ENCODE measurements at regions not wholly inside any gene's neighbourhood (a gene's known extent, or its start where the extent isn't known, plus 50 kb on each side); places are given as distances from the start of the nearest gene placed in this dataset.

GRCh38 chr15:69790632-69791031 lies 307.1 kb downstream of the TLE3 start:
- TF ChIP-seq ATF1 (CRISPR knock-in tag; IDR thresholded peaks at IDR 0.05) (no peak), GRHL2 (CRISPR knock-in tag; IDR thresholded peaks at IDR 0.05; ENCODE audit: insufficient replicate concordance, severe bottlenecking) (no peak), AR (CRISPR knock-in tag; IDR thresholded peaks at IDR 0.05) (no peak), JAZF1 (CRISPR knock-in tag; IDR thresholded peaks at IDR 0.05) (no peak)
- ATAC-seq, result no peak
- H3K4me1 Mint-ChIP-seq, result peaks cover 10% of the 10 kb centered on the region
- no peak overlapping the region for H3K27ac Mint-ChIP-seq
- H3K9me3 Mint-ChIP-seq, result peaks cover 8% of the 10 kb centered on the region
- H3K4me3 Mint-ChIP-seq, result no peak overlapping the region
- POLR2A ChIA-PET, result no interaction called here
- H3K36me3 Mint-ChIP-seq, result no peaks in the 10 kb centered on the region
- H3K27me3 Mint-ChIP-seq (ENCODE audit: low read depth), result no peaks in the 10 kb centered on the region; the same call in 1 of the 2 replicates
- CTCF ChIA-PET, result no interaction called here
- no peak for DNase-seq (ENCODE audit: low spot score)

DNA sequence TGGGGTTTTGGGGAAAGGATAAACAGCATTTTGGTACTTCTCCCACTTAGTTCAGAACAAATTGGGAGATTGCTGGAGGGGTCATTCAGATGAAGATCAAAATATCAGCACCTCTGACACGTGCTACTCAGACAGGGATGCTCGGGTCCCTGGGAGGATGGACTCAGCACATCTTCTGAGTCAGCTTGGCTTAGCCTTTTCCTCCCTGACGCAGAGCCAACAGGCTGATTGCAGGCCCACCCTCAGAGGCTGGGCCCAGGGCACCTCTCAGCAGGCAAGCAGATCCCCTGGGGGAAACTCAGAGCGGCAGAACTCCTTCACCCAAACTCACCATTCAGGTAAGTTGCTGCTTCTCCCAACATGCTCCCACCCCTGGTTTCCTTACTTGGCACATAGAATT lies 304.9 kb downstream of the TLE3 start:
- Mint-ChIP-seq H3K4me3 (no peak overlapping the region), H3K36me3 (no peaks in the 10 kb centered on the region), H3K27ac (no peak overlapping the region), H3K27me3 (ENCODE audit: low read depth) (no peaks in the 10 kb centered on the region; the same call in 1 of the 2 replicates), H3K9me3 (peaks cover 8% of the 10 kb centered on the region), H3K4me1 (peaks cover 10% of the 10 kb centered on the region)
- DNase-seq (ENCODE audit: low spot score) (no peak), ATAC-seq (no peak)
- ChIA-PET POLR2A (no interaction called here), CTCF (no interaction called here)
- TF ChIP-seq, protein P1, sequence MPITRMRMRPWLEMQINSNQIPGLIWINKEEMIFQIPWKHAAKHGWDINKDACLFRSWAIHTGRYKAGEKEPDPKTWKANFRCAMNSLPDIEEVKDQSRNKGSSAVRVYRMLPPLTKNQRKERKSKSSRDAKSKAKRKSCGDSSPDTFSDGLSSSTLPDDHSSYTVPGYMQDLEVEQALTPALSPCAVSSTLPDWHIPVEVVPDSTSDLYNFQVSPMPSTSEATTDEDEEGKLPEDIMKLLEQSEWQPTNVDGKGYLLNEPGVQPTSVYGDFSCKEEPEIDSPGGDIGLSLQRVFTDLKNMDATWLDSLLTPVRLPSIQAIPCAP (CRISPR knock-in tag; IDR thresholded peaks at IDR 0.05), result no peak
- TF ChIP-seq ZNF263 (CRISPR knock-in tag; IDR thresholded peaks at IDR 0.05; ENCODE audit: low read depth), result no peak
- no peak for TF ChIP-seq NR2C2 (CRISPR knock-in tag; IDR thresholded peaks at IDR 0.05)
- no peak for TF ChIP-seq RORB (CRISPR knock-in tag; IDR thresholded peaks at IDR 0.05)
- no peak for TF ChIP-seq GRHL2 (CRISPR knock-in tag; IDR thresholded peaks at IDR 0.05; ENCODE audit: insufficient replicate concordance, severe bottlenecking)
- TF ChIP-seq, protein P2, sequence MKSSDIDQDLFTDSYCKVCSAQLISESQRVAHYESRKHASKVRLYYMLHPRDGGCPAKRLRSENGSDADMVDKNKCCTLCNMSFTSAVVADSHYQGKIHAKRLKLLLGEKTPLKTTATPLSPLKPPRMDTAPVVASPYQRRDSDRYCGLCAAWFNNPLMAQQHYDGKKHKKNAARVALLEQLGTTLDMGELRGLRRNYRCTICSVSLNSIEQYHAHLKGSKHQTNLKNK (CRISPR knock-in tag; IDR thresholded peaks at IDR 0.05), result no peak
- no peak for TF ChIP-seq JAZF1 (CRISPR knock-in tag; IDR thresholded peaks at IDR 0.05)
- TF ChIP-seq, protein P3, sequence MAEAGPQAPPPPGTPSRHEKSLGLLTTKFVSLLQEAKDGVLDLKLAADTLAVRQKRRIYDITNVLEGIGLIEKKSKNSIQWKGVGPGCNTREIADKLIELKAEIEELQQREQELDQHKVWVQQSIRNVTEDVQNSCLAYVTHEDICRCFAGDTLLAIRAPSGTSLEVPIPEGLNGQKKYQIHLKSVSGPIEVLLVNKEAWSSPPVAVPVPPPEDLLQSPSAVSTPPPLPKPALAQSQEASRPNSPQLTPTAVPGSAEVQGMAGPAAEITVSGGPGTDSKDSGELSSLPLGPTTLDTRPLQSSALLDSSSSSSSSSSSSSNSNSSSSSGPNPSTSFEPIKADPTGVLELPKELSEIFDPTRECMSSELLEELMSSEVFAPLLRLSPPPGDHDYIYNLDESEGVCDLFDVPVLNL (CRISPR knock-in tag; IDR thresholded peaks at IDR 0.05; ENCODE audit: borderline replicate concordance, low read depth), result no peak
- TF ChIP-seq ZBTB43 (CRISPR knock-in tag; IDR thresholded peaks at IDR 0.05), result no peak
- no peak for TF ChIP-seq ZNF416 (CRISPR knock-in tag; IDR thresholded peaks at IDR 0.05)

DNA sequence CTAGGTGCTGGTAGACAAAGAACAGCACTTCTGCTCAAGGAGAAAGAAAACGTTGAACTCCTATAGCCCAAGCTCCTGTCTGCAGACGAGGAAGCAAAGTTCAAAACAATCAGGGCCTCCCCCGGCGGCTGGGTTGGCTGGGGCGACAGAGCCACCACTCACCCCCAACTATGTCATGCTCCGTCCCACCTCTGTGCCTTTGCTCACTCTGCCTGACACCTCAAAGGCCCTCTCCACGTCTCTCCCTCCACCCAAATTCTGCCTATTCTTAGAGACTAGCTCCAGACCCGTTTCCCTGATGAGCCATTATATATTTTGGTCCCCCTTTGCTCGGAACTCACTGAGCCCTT lies 304.3 kb downstream of the TLE3 start:
- POLR2A ChIA-PET, result no interaction called here
- CTCF ChIA-PET, result no interaction called here
- H3K9me3 Mint-ChIP-seq, result peaks cover 8% of the 10 kb centered on the region

More for the DNA sequence above, 304.3 kb downstream of the TLE3 start:
- TF ChIP-seq CREM (CRISPR knock-in tag; IDR thresholded peaks at IDR 0.05) (no peak), TEAD1 (CRISPR knock-in tag; IDR thresholded peaks at IDR 0.05) (no peak), TP53 (CRISPR knock-in tag; IDR thresholded peaks at IDR 0.05) (no peak), ZNF532 (CRISPR knock-in tag; IDR thresholded peaks at IDR 0.05; ENCODE audit: borderline replicate concordance) (no peak), EMX1 (CRISPR knock-in tag; IDR thresholded peaks at IDR 0.05) (no peak), NFE2L1 (CRISPR knock-in tag; IDR thresholded peaks at IDR 0.05) (no peak), FOXK1 (CRISPR knock-in tag; IDR thresholded peaks at IDR 0.05) (no peak), GTF2I (CRISPR knock-in tag; conservative IDR thresholded peaks at IDR 0.05) (no peak), CBFB (CRISPR knock-in tag; IDR thresholded peaks at IDR 0.05; ENCODE audit: low read depth) (no peak), SOX15 (CRISPR knock-in tag; IDR thresholded peaks at IDR 0.05) (no peak), NR1H2 (CRISPR knock-in tag; IDR thresholded peaks at IDR 0.05) (no peak)
- Mint-ChIP-seq H3K27me3 (ENCODE audit: low read depth) (no peaks in the 10 kb centered on the region; the same call in 1 of the 2 replicates), H3K27ac (no peak overlapping the region), H3K4me1 (peaks cover 10% of the 10 kb centered on the region), H3K36me3 (no peaks in the 10 kb centered on the region), H3K4me3 (no peak overlapping the region)
- DNase-seq (ENCODE audit: low spot score) (no peak), ATAC-seq (no peak)

All from WTC11 (cell line).